Hematopoietic multipotent progenitor cell treated with erythropoietin and hydrocortisone succinate and interleukin-3 and kit ligand, for 15 days (in vitro differentiated cells): ENCODE measurements at regions not wholly inside any gene's neighbourhood (a gene's known extent, or its start where the extent isn't known, plus 50 kb on each side); places are given as distances from the start of the nearest gene placed in this dataset.

Experiments
- DNase-seq: peaks from one replicate; pipeline ENCODE4 v3.0.0-alpha.2; 2015; ENCODE audit warnings: low spot score

DNA sequence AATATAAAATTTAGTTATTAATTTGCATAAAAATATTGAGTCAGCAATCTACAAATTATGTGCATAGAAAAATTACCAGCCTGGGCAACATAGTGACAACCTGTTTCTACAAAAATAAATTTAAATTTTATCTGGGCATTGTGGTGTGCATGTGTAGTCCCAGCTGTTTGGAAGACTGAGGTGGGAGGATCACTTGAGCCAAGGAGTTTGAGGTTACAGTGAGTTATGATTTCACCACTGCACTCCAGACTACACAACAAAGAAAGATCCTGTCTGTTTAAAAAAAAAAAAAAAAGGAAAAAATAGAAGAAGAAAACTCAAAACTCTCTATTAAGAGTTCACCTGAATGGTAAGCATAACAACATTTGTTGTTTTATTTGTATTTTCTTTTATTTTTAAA, 1048.4 kb upstream of the CDH2 start:
- no peak for DNase-seq

DNA sequence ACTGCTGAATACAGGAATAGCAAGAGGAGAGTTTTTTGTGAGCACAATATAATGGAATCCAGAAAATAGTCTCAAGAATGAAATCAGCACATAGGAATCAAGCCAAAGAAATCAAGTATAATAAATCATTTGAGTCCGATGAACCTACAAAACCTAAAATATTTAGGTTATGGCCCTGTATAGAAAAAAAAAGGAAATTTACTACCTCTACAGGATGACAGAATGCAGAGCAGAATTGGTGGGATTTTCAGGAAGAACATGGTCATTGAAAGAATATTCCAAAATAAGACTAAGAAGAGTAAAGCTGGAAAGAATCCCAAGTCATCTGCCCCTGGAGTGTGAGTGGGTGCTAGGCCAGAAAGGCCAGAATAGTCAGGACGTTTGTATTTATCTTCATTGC, 1041.2 kb upstream of the CDH2 start:
- no peak for DNase-seq

DNA sequence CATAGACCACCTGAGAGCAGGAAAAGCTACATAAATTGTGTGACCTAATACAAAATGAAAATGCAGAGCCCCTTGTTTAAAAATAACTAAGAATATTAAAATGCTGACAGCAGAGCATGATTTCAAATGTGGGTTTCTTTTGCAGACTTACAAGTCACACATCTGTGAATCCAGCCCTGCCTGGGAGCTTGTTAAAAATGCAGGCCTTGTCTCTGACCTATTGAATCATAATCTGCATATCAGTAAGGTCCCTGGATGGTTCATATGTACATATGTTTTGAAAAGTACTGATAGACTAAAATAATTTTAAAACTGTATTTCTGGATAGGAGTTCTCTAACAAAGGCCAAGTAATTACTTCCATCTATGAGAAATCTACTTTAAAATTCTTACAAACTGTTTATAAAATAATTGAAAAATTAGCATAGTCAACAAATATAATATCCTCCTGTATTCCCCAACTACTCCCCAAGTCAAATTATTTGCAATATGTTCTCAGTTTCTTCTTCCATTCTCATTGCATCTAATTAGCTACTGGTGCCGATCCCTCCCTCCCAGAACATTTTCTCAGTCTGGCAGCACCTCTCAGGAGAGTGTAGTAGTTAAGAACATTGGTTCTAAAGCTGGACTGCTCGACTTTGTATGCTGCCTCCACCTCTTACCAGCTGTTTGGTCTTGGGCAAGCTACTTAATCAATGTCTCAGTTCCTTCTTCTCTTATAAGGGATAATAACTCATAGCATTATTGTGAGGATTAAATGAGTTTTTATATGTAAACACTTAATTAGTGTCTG, 1040.4 kb upstream of the CDH2 start:
- no peak for DNase-seq

- no peak for DNase-seq
Measured at GRCh38 chr18:29198834-29199233, 1021.9 kb upstream of the CDH2 start.

- DNase-seq, result no peak
Measured at GRCh38 chr18:29196307-29196706, 1019.4 kb upstream of the CDH2 start.

- DNase-seq, result no peak
Measured at GRCh38 chr18:29191263-29191662, 1014.3 kb upstream of the CDH2 start.

DNA sequence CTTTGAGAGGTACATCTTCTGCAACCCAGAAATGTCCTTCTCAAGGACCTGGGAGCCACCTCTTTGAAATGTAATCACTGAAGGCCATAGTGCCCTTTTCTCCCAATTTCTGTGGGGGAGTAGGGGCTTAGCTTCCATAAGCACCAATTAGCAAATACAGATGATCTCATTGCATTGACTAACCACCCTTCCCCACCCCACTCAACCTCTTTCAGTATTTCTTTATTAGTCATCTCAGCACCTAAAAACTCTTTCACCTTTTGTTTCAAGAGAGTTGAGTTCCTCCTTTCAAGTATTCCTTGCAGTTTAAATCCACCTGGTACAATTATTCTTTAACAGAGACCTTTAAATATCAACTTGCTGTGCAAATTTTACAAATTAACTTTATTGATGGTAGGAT, 1011.8 kb upstream of the CDH2 start:
- DNase-seq, result no peak

- DNase-seq, result no peak
Measured at GRCh38 chr18:29185801-29186200, 1008.9 kb upstream of the CDH2 start.

DNA sequence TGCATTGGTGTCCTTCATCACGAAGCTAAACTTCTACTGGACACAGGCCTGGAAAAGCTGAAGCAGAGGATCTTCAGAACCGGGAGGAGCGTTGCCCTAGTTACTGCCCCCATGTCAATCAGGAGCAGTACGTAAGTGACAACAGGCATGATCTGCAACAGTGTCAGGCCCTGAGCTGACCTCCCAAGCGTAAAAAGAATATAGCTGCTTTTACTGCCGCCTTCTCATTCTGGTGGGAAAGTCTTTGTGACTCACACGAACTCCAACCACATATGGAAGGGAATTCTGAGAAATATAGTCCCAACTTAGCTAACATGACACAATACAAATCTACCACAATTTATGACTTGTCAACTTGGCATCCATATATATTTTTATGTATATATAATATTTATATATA, 1007.7 kb upstream of the CDH2 start:
- DNase-seq, result no peak

- DNase-seq, result no peak
Measured at GRCh38 chr18:29181151-29181901, 1004.4 kb upstream of the CDH2 start.

DNA sequence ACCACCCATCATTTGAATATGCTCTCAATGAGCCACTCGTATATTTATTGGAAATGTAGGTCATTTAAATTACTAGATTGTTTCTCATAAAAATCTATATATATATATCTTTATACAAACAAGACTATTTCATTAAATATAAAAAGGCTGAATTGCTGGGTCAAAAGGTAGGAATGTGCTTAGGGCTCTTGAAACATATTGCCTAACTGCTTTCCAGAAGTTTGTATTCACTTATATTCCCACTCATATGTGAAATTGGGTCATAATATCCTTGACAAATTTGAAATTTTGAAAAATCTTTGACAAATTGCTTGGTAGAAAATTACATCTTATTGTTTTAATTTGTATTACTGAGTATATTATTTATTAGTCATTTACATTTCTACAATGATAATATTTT, 999.8 kb upstream of the CDH2 start:
- no peak for DNase-seq

- DNase-seq, result no peak
Measured at GRCh38 chr18:29174891-29175290, 998.0 kb upstream of the CDH2 start.

DNA sequence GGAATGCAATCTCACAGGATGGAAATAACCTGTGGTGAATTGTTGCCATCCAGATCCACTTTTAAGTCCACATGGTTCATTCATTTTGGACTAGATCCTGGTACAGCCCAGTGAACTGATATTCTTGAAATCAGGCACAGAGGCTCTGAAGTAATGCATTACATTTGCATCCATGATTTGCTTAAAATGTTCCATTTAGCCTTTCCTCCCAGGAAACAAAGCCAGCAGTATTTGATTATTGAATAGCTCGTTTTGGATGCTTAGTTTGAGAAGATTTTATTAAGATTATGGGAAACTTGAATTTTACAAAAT, 995.8 kb upstream of the CDH2 start:
- DNase-seq, result no peak

GRCh38 chr18:29171892-29172755, 995.2 kb upstream of the CDH2 start:
- no peak for DNase-seq

DNA sequence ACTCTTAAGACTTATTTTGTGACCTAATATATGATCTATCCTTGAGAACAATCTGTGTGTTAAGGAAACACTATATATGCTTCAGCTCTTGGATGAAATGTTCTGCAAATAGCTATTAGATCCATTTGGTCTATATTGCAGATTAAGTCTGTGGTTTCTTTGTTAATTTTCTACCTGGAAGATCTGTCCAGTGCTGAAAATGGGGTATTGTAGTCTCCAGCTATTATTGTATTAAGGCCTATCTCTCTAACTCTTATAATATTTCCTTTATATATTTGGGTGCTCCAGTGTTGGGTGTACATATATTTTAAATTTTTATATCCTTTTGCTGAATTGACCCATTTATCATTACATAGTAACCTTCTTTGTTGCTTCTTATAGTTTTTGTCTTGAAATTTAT, 992.7 kb upstream of the CDH2 start:
- DNase-seq, result no peak

DNA sequence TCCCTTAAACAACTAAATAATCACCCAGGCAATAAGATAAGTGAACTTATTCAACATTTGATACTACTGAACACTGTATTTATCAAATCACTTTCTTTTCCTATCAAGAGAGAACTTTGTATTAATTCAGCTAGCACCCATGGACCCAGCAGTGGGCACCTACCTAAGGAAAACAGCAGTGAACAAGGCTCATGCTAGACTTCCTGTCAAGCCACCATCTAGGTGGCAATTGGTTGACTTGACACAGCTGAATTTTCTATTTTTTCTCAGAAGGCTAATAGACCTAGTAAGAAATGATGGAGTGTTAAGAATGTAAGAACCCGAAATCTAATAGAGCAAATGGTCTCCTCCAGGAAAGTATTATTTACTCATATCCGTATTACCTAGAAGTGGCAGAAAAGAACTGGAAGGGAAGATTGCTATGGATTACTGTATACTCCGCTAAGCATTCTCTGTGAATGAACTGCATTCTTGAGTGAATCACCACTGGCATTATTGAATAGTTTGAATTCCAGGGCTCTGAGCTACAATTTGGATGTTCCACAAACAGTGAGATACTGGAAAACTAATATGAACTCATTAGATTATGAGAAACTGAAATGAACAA, 988.2 kb upstream of the CDH2 start:
- no peak for DNase-seq

DNA sequence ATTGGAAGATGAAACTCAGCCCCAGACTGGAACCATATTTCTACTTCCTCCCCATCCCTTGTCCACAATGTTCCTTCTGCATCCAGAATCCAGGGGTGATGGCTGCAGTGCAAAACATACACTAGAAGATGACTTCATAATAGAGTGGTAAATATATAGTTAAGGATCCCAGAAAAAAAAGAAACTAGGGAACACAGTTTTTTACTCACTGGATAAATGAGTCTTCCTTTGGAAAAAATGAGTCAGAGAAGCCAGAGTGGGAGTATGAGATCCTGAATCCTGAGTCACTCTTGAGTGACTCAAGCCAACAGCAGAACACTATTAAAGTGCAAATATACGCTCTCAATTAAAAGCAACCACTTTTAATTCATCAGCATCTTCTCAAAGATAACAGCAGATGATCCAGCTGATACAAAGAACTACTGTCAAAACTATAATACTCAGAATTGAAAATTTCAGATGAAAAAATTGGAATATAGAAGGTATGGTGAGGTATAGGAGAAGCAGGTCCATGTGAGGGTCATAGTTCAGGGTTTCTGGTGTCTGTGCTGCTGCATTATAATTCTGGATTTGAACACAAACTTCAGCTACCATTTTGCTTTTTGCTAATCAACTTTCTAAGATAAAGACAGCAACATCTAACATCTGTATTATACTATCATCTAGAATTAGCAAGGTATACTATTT, 987.2 kb upstream of the CDH2 start:
- no peak for DNase-seq

DNA sequence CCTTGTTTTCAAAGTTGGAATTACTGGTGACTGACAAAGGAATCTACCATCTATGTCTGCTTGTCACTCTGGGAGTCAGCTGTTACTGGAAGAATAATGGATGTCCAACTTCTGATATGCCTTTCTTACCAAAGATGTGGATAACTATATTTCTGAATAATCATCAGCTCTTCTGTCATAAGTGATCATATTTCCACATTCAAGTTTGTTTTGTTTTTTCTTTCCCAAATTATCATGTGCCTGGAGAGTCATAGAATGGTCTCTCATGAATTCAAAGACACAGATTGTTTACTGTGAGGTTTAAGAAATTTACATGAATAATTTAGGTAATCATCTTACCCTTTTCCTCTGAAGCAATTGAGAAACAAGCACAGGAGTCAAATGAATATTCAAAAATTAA, 986.7 kb upstream of the CDH2 start:
- DNase-seq, result no peak

DNA sequence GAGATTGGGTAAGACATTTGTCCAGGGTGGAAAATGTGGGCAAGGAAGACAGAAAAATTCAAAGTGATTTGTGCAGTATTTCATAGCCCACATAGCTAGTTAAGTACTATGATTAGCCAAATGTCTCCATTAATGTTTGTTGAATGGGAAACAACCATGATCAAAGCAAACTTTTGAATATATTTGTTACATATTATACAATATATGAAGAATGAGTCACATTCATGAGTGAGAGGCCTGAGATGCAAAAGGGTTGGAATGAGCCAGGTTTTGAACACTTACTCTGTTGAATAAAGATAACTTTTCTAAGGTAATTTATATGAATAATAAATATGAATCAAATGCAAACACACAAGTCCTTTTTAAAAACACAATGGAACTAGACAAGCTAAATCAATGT, 984.5 kb upstream of the CDH2 start:
- no peak for DNase-seq

GRCh38 chr18:29160170-29160569, 983.2 kb upstream of the CDH2 start:
- no peak for DNase-seq

DNA sequence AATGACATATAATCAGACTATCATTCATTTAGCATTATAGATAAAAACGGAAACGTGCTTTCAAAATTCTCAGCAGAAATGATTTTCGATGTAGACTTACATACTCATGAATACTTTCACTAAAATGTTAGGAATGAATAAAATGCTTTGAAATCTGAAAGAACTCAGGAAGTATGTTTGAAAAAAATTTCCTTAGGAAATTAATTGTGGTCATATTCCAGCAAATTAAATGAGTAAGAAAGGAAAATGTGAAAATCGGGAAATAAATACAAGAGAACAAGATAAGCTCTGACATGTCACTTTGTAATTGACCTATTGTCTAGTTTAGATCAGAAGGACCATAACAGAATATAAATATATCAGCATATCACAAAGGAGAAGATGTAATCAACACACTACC, 981.0 kb upstream of the CDH2 start:
- DNase-seq, result no peak
